AG09309 (cell line): ENCODE measurements at regions not wholly inside any gene's neighbourhood (a gene's known extent, or its start where the extent isn't known, plus 50 kb on each side); places are given as distances from the start of the nearest gene placed in this dataset.
"Not testable (repeated sequence)": the region's sequence is repeated elsewhere in the genome, so short reads cannot be mapped to it uniquely, and the experiment has no call there.

Experiments used
- DNase-seq: peaks from one replicate; pipeline ENCODE4 v3.0.0-alpha.2; 2010; ENCODE audit warnings: low read depth
- H3K4me3 ChIP-seq: 2 replicates; pipeline ENCODE4 v1.5.1; 2011; ENCODE audit warnings: mild to moderate bottlenecking, low read depth, low read length, moderate library complexity; ENCODE audit not compliant: control insufficient read depth
- TF ChIP-seq, protein P1 (sequence below): IDR thresholded peaks from 2 replicates; pipeline ENCODE4 v1.5.1; 2011; ENCODE audit warnings: mild to moderate bottlenecking, low read depth, low read length, inconsistent platforms; ENCODE audit not compliant: insufficient read depth, control insufficient read depth; ENCODE audit errors: missing control alignments

GRCh38 chr6:112470376-112470775 is 123.2 kb downstream of the RFPL4B start:
- DNase-seq, result no peak
- TF ChIP-seq, protein P1, sequence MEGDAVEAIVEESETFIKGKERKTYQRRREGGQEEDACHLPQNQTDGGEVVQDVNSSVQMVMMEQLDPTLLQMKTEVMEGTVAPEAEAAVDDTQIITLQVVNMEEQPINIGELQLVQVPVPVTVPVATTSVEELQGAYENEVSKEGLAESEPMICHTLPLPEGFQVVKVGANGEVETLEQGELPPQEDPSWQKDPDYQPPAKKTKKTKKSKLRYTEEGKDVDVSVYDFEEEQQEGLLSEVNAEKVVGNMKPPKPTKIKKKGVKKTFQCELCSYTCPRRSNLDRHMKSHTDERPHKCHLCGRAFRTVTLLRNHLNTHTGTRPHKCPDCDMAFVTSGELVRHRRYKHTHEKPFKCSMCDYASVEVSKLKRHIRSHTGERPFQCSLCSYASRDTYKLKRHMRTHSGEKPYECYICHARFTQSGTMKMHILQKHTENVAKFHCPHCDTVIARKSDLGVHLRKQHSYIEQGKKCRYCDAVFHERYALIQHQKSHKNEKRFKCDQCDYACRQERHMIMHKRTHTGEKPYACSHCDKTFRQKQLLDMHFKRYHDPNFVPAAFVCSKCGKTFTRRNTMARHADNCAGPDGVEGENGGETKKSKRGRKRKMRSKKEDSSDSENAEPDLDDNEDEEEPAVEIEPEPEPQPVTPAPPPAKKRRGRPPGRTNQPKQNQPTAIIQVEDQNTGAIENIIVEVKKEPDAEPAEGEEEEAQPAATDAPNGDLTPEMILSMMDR, result no peak
- no peak overlapping the region for H3K4me3 ChIP-seq

DNA sequence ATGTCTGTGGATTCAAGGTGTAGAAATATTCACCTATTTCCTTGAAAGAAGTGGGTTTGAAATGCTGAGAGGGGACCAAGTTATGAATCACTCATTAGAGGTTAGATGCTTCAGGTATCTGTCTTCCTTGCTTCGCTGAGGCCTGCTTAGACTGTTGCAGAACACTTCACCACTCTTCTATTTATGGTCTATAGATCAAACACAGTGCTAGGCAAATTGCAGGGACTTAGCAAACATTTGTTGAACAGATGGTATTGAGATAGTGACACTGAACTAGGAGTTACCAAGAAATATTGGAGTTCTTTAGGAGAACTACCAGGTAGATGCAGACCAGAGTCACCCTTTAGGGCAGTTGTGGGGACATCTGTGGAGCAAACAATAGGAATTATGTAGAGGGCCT is 123.8 kb downstream of the RFPL4B start:
- no peak for DNase-seq
- no peak overlapping the region for H3K4me3 ChIP-seq
- TF ChIP-seq, protein P1, result no peak

- DNase-seq, result peak; percentile 90
- TF ChIP-seq, protein P1, result no peak
- no peak overlapping the region for H3K4me3 ChIP-seq
Observed at GRCh38 chr6:112475083-112475482, 128.0 kb downstream of the RFPL4B start.

- DNase-seq, result no peak
- no peak overlapping the region for H3K4me3 ChIP-seq
- TF ChIP-seq, protein P1, result no peak
Observed at GRCh38 chr6:112477125-112477524, 130.0 kb downstream of the RFPL4B start.

DNA sequence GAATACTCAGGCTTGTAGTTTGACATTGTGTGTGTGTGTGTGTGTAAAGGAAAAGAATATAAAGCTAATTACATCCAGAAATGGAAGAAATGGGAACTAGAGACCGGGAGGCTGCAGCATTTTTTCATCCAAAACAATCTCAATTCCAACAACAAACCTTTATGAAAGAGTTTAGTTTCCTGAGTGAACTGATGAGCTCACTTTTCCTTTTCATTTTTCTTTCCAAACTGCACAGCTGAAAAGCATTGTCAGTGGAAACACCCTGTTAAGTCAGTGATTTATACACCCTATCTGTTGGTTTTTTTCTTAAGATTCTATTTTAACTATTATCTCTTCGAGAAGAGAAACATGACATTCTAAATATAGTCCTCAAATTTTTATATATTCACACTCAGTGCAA is 130.9 kb downstream of the RFPL4B start:
- no peak for DNase-seq
- no peak overlapping the region for H3K4me3 ChIP-seq
- TF ChIP-seq, protein P1, result no peak

DNA sequence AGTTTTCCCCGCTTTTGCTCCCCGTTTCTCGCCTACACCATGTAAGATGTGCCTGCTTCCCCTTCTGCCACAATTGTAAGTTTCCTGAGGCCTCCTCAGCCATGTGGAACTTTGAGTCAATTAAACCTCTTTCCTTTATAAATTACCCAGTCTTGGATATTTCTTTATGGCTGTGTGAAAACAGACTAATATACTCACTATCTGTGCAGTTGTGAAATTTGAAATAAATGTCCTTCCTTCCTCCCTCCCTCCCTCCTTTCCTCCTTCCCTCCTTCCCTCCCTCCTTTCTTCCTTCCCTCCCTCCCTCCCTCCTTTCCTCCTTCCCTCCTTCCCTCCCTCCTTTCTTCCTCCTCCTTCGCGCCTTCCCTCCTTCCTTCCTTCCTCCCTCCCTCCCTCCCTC is 132.8 kb downstream of the RFPL4B start:
- DNase-seq, result not testable (repeated sequence)

GRCh38 chr6:112480553-112480952 is 133.4 kb downstream of the RFPL4B start:
- DNase-seq, result no peak
- TF ChIP-seq, protein P1, result no peak
- no peak overlapping the region for H3K4me3 ChIP-seq

More for the DNA sequence above, 132.8 kb downstream of the RFPL4B start:
- not testable (repeated sequence) for H3K4me3 ChIP-seq

DNA sequence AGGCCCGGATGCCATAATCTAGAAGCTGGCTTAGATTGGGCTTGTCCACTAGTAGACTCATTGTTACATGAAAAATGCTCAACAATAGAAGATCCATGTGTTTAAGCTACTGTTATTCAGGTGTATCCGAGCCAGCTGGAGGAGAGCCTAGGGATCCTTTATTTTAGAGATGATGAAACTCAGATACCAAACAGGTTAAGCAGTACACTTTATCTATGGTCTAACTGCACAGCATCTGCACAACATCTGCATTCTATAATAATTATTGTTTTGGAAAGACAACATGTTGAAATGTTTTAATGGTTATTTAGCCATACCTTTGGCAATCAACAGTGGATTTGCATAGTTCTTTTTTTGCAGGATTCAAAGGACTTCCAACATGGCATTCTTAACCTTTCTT is 134.1 kb downstream of the RFPL4B start:
- no peak for DNase-seq
- H3K4me3 ChIP-seq, result no peak overlapping the region
- TF ChIP-seq, protein P1, result no peak
